Neural cell (in vitro differentiated cells): ENCODE measurements at regions not wholly inside any gene's neighbourhood (a gene's known extent, or its start where the extent isn't known, plus 50 kb on each side); places are given as distances from the start of the nearest gene placed in this dataset.

Source experiments
- H2AFZ ChIP-seq: fragments of 200-600, 300-800 bp; sonication (generic), shearing (Covaris generic); 2 replicates; pipeline ENCODE4 v1.6.0; 2014; ENCODE audit warnings: low read depth, mild to moderate bottlenecking, antibody characterized with exemption, low read length, moderate library complexity
- H3F3A ChIP-seq: fragments of 200-600 bp; shearing (Covaris generic); 2 replicates; pipeline ENCODE4 v1.6.1; 2016; ENCODE audit warnings: mild to moderate bottlenecking, moderate library complexity, mixed read lengths, antibody characterized with exemption, low read length; ENCODE audit not compliant: insufficient read depth, poor library complexity, severe bottlenecking
- H3K27ac ChIP-seq: fragments of 200-600, 300-800 bp; sonication (generic), shearing (Covaris generic); 2 replicates; pipeline ENCODE4 v1.5.1; 2014; ENCODE audit warnings: mild to moderate bottlenecking, low read length, moderate library complexity
- H3K27me3 ChIP-seq: fragments of 300-800, 200-600 bp; sonication (generic), shearing (Covaris generic); 2 replicates; pipeline ENCODE4 v1.6.0; 2014; ENCODE audit warnings: mild to moderate bottlenecking, low read depth, low read length, moderate library complexity; ENCODE audit not compliant: insufficient read depth
- H3K36me3 ChIP-seq: fragments of 300-800, 200-600 bp; sonication (generic), shearing (Covaris generic); 2 replicates; pipeline ENCODE4 v1.5.1; 2014; ENCODE audit warnings: mild to moderate bottlenecking, antibody characterized with exemption, low read length, moderate library complexity; ENCODE audit not compliant: insufficient read depth
- H3K4me2 ChIP-seq: fragments of 300-800, 200-600 bp; sonication (generic), shearing (Covaris generic); 2 replicates; pipeline ENCODE4 v1.6.0; 2014; ENCODE audit warnings: mild to moderate bottlenecking, low read length
- H3K4me3 ChIP-seq: fragments of 300-800, 200-600 bp; sonication (generic), shearing (Covaris generic); 2 replicates; pipeline ENCODE4 v1.5.1; 2014; ENCODE audit warnings: mild to moderate bottlenecking, low read length, moderate library complexity
- H3K79me2 ChIP-seq: fragments of 200-600 bp; shearing (Covaris generic); replicated peaks from 2 replicates; pipeline ENCODE4 v1.6.0; 2014; ENCODE audit warnings: mild to moderate bottlenecking, low read length, moderate library complexity; ENCODE audit not compliant: insufficient read depth
- H3K9ac ChIP-seq: fragments of 300-800, 200-600 bp; sonication (generic), shearing (Covaris generic); 2 replicates; pipeline ENCODE4 v1.6.1; 2016; ENCODE audit warnings: mild to moderate bottlenecking, low read length, mixed read lengths
- H3K9me2 ChIP-seq: fragments of 200-600 bp; shearing (Covaris generic); 2 replicates; pipeline ENCODE4 v1.6.1; 2016; ENCODE audit warnings: mild to moderate bottlenecking, low read length, mixed read lengths; ENCODE audit not compliant: insufficient read depth
- H3K9me3 ChIP-seq: fragments of 200-600, 300-800 bp; sonication (generic), shearing (Covaris generic); 2 replicates; pipeline ENCODE4 v1.6.1; 2016; ENCODE audit warnings: mild to moderate bottlenecking, mixed run types, low read length, moderate library complexity, mixed read lengths
- H4K20me1 ChIP-seq: fragments of 200-600 bp; shearing (Covaris generic); 2 replicates; pipeline ENCODE4 v1.6.1; 2016; ENCODE audit warnings: mild to moderate bottlenecking, mixed run types; ENCODE audit not compliant: insufficient read depth
- CTCF ChIP-seq: fragments of 450-650 bp; IDR thresholded peaks from 2 replicates; pipeline ENCODE4 v1.5.1; 2014; ENCODE audit warnings: antibody characterized with exemption, mild to moderate bottlenecking, moderate library complexity; ENCODE audit not compliant: poor library complexity, severe bottlenecking
- EP300 ChIP-seq: fragments of 450-650 bp; conservative IDR thresholded peaks from 2 replicates; pipeline ENCODE4 v1.6.1; 2014; ENCODE audit warnings: antibody characterized with exemption, mild to moderate bottlenecking, moderate library complexity; ENCODE audit not compliant: poor library complexity, severe bottlenecking
- EZH2 ChIP-seq: fragments of 200-600, 300-800 bp; shearing (Covaris generic), sonication (generic); IDR thresholded peaks from 2 replicates; pipeline ENCODE4 v1.6.1; 2014; ENCODE audit warnings: antibody characterized with exemption, low read length, borderline replicate concordance, mild to moderate bottlenecking; ENCODE audit not compliant: insufficient read depth, poor library complexity, severe bottlenecking
- MXI1 ChIP-seq: fragments of 450-650 bp; conservative IDR thresholded peaks from 2 replicates; pipeline ENCODE4 v1.6.1; 2014; ENCODE audit warnings: antibody characterized with exemption, mild to moderate bottlenecking; ENCODE audit not compliant: poor library complexity, severe bottlenecking
- POLR2AphosphoS5 ChIP-seq: IDR thresholded peaks from 2 replicates; pipeline ENCODE4 v1.6.1; 2012
- RAD21 ChIP-seq: fragments of 450-650 bp; conservative IDR thresholded peaks from 2 replicates; pipeline ENCODE4 v1.6.1; 2014; ENCODE audit warnings: antibody characterized with exemption, mild to moderate bottlenecking, moderate library complexity
- REST ChIP-seq: IDR thresholded peaks from 2 replicates; pipeline ENCODE4 v1.6.1; 2012; ENCODE audit warnings: borderline replicate concordance
- SMC3 ChIP-seq: fragments of 450-650 bp; conservative IDR thresholded peaks from 2 replicates; pipeline ENCODE4 v1.6.1; 2014; ENCODE audit warnings: antibody characterized with exemption, mild to moderate bottlenecking, moderate library complexity; ENCODE audit not compliant: poor library complexity
- TAF1 ChIP-seq: IDR thresholded peaks from 2 replicates; pipeline ENCODE4 v1.6.1; 2012; ENCODE audit warnings: low read depth

- H3K27me3 ChIP-seq: no peaks in the 10 kb centered on the region
- no peak overlapping the region for H3K4me3 ChIP-seq
- no peak for TF ChIP-seq EP300
- no peak for TF ChIP-seq RAD21
- H3F3A ChIP-seq: no peaks in the 10 kb centered on the region
- no peaks in the 10 kb centered on the region for H3K36me3 ChIP-seq
- H3K9ac ChIP-seq: no peak overlapping the region
- H3K79me2 ChIP-seq: no peaks in the 10 kb centered on the region
- H3K9me3 ChIP-seq: no peaks in the 10 kb centered on the region
- no peak overlapping the region for H3K27ac ChIP-seq
- H4K20me1 ChIP-seq: no peaks in the 10 kb centered on the region
- no peaks in the 10 kb centered on the region for H3K9me2 ChIP-seq
- H2AFZ ChIP-seq: no peak overlapping the region
- H3K4me2 ChIP-seq: no peak overlapping the region
Observed at GRCh38 chr11:70010774-70011173, 67.3 kb upstream of the ANO1 start.

GRCh38 chr11:70012134-70012733, 65.9 kb upstream of the ANO1 start:
- no peak for TF ChIP-seq CTCF
- TF ChIP-seq EP300: no peak
- no peak for TF ChIP-seq RAD21
- TF ChIP-seq EZH2: no peak
- no peak for TF ChIP-seq MXI1
- TF ChIP-seq TAF1: no peak
- TF ChIP-seq SMC3: no peak
- no peak for TF ChIP-seq REST
- no peak for TF ChIP-seq POLR2AphosphoS5
- Histone ChIP-seq H3K36me3 (no peaks in the 10 kb centered on the region), H3K79me2 (no peaks in the 10 kb centered on the region), H3K27me3 (no peaks in the 10 kb centered on the region), H2AFZ (no peak overlapping the region), H3K4me2 (no peak overlapping the region), H4K20me1 (no peaks in the 10 kb centered on the region), H3F3A (no peaks in the 10 kb centered on the region), H3K9me2 (no peaks in the 10 kb centered on the region), H3K9me3 (no peaks in the 10 kb centered on the region), H3K9ac (no peak overlapping the region), H3K4me3 (no peak overlapping the region), H3K27ac (no peak overlapping the region)

GRCh38 chr11:70014291-70014690, 63.8 kb upstream of the ANO1 start:
- H2AFZ ChIP-seq: no peak overlapping the region
- no peaks in the 10 kb centered on the region for H3K79me2 ChIP-seq
- no peak for TF ChIP-seq EP300
- no peak for TF ChIP-seq MXI1
- no peak for TF ChIP-seq REST
- no peak for TF ChIP-seq EZH2
- TF ChIP-seq SMC3: no peak
- no peak for TF ChIP-seq POLR2AphosphoS5
- TF ChIP-seq TAF1: no peak
- TF ChIP-seq CTCF: no peak
- no peak for TF ChIP-seq RAD21
- H3F3A ChIP-seq: no peaks in the 10 kb centered on the region
- H3K9ac ChIP-seq: no peak overlapping the region
- H3K27me3 ChIP-seq: no peaks in the 10 kb centered on the region
- H3K4me3 ChIP-seq: no peak overlapping the region
- no peaks in the 10 kb centered on the region for H3K36me3 ChIP-seq
- no peak overlapping the region for H3K27ac ChIP-seq
- no peak overlapping the region for H3K4me2 ChIP-seq
- H3K9me2 ChIP-seq: no peaks in the 10 kb centered on the region
- H4K20me1 ChIP-seq: no peaks in the 10 kb centered on the region
- no peaks in the 10 kb centered on the region for H3K9me3 ChIP-seq
